Endothelial cell of umbilical vein (primary cell): ENCODE measurements at regions not wholly inside any gene's neighbourhood (a gene's known extent, or its start where the extent isn't known, plus 50 kb on each side); places are given as distances from the start of the nearest gene placed in this dataset.

Experiments
- BruUV-seq: library from RNA; stranded (reverse); fragments of 400-500 nt; replicated peaks from 2 replicates; lab custom pipeline; 2021; lab: Mats Ljungman, UMichigan
- CTCF ChIA-PET: fragments of 300-600, 350-600 bp; sonication (Branson Sonifier 250); formaldehyde crosslinking; loops from one replicate; lab custom pipeline; 2021; ENCODE audit warnings: antibody characterized with exemption, inconsistent platforms; lab: Charles Lee
- POLR2A ChIA-PET: fragments of 300-600, 350-600 bp; sonication (Branson Sonifier 250); formaldehyde crosslinking; loops from one replicate; lab custom pipeline; 2021; ENCODE audit warnings: antibody characterized with exemption, inconsistent platforms; lab: Charles Lee
- DNase-seq: peaks from one replicate; pipeline ENCODE4 v3.0.0-alpha.2; 2011; ENCODE audit warnings: low read depth, low spot score
- FAIRE-seq: peaks from 2 replicates; lab custom pipeline; 2011; peaks lifted over from hg19 to GRCh38; lab: Jason Lieb, UNC
- H2AFZ ChIP-seq: 2 replicates; pipeline ENCODE4 v1.6.0; 2012; ENCODE audit warnings: low read depth, low read length, control low read depth, inconsistent platforms
- H3K27ac ChIP-seq: 2 replicates; pipeline ENCODE4 v1.5.1; 2011; ENCODE audit warnings: low read depth, mild to moderate bottlenecking, control low read depth, low read length, moderate library complexity; ENCODE audit not compliant: insufficient read depth
- H3K27me3 ChIP-seq, 2 experiments: 2 replicates each; pipeline versions ENCODE4 v1.6.0 to v1.6.1; 2011; ENCODE audit warnings: low read length in 2 of 2, mixed read lengths in 1 of 2; ENCODE audit not compliant: control insufficient read depth in 2 of 2, insufficient read depth in 2 of 2
- H3K36me3 ChIP-seq, 2 experiments: 2 replicates in 1 of 2; 3 replicates in 1 of 2; pipeline ENCODE4 v1.5.1; 2011; ENCODE audit warnings: low read length in 2 of 2, mild to moderate bottlenecking in 1 of 2, moderate library complexity in 1 of 2; ENCODE audit not compliant: control insufficient read depth in 2 of 2, insufficient read depth in 2 of 2; ENCODE audit errors: extremely low read depth in 1 of 2
- H3K4me1 ChIP-seq: 3 replicates; pipeline ENCODE4 v1.5.1; 2011; ENCODE audit warnings: mild to moderate bottlenecking, low read length; ENCODE audit not compliant: control insufficient read depth, insufficient read depth; ENCODE audit errors: extremely low read depth
- H3K4me2 ChIP-seq: 2 replicates; pipeline ENCODE4 v1.6.1; 2011; ENCODE audit warnings: low read length, control low read depth, mixed read lengths; ENCODE audit not compliant: insufficient read depth
- H3K4me3 ChIP-seq, 3 experiments: fragments of 200-600 bp in 1 of 3; sonication (generic), shearing (Covaris generic) in 1 of 3; replicated peaks in 1 of 3; 2 replicates each; pipeline ENCODE4 v1.5.1; 2011 to 2016; ENCODE audit warnings: control low read depth in 3 of 3, low read length in 3 of 3, mild to moderate bottlenecking in 2 of 3, inconsistent platforms in 1 of 3, low read depth in 1 of 3, moderate library complexity in 1 of 3; ENCODE audit not compliant: insufficient read depth in 1 of 3
- H3K79me2 ChIP-seq: 2 replicates; pipeline ENCODE4 v1.6.0; 2012; ENCODE audit warnings: low read length, inconsistent platforms; ENCODE audit not compliant: control insufficient read depth, insufficient read depth
- H3K9ac ChIP-seq: replicated peaks from 2 replicates; pipeline ENCODE3; 2011; ENCODE audit warnings: low read length, control low read depth; ENCODE audit not compliant: insufficient read depth; ENCODE audit errors: extremely low read depth
- H3K9me1 ChIP-seq: replicated peaks from 3 replicates; pipeline ENCODE4 v1.6.0; 2011; ENCODE audit warnings: mild to moderate bottlenecking, low read length; ENCODE audit not compliant: control insufficient read depth, insufficient read depth; ENCODE audit errors: extremely low read depth
- H3K9me3 ChIP-seq: replicated peaks from 2 replicates; pipeline ENCODE4 v1.5.1; 2012; ENCODE audit warnings: low read length, inconsistent platforms; ENCODE audit not compliant: control insufficient read depth, insufficient read depth
- H4K20me1 ChIP-seq: replicated peaks from 2 replicates; pipeline ENCODE3; 2011; ENCODE audit warnings: mild to moderate bottlenecking, low read length; ENCODE audit not compliant: control insufficient read depth, insufficient read depth; ENCODE audit errors: extremely low read depth
- CTCF ChIP-seq, 2 donors: IDR thresholded peaks; 1 replicate in 1 of 2; 2 replicates in 1 of 2; pipeline ENCODE4 v1.5.1; 2011; ENCODE audit warnings: low read length in 2 of 2, mild to moderate bottlenecking in 2 of 2, moderate library complexity in 2 of 2, control low read depth in 1 of 2, inconsistent platforms in 1 of 2, low read depth in 1 of 2; ENCODE audit not compliant: insufficient read depth in 1 of 2; ENCODE audit errors: extremely low read depth in 1 of 2
- FOS ChIP-seq: IDR thresholded peaks from 2 replicates; pipeline ENCODE4 v1.6.1; 2011; ENCODE audit warnings: mild to moderate bottlenecking, low read length, moderate library complexity, borderline replicate concordance; ENCODE audit not compliant: insufficient read depth
- MAX ChIP-seq: IDR thresholded peaks from 2 replicates; pipeline ENCODE4 v1.6.1; 2011; ENCODE audit not compliant: insufficient read depth, insufficient read length
- MYC ChIP-seq: IDR thresholded peaks from one replicate; pipeline ENCODE4 v1.6.1; 2011; ENCODE audit warnings: mild to moderate bottlenecking, low read depth, low read length
- dilution Hi-C: fragments of 300-500 bp; cut with MboI; formaldehyde crosslinking; loops from one replicate; pipeline ENCODE4 v1.15.0; 2019; ENCODE audit warnings: low sequenced_read_pairs; ENCODE audit not compliant: extremely low pct_ligation_motif_present
- intact Hi-C: fragments of 100-400 bp; cut with micrococcal nuclease; formaldehyde crosslinking; loops from one replicate; pipeline ENCODE4 v1.10.0; 2022

GRCh38 chr5:36790847-36791246, 85.7 kb upstream of the NIPBL start:
- ChIA-PET POLR2A (interaction anchor here (0.6 kb wide), 1 partner anchor 368 kb away, joined by 4 read pairs; no protein-coding TSS in a partner anchor), CTCF (no interaction called here)
- FAIRE-seq (no peak), DNase-seq (no peak)
- H3K9me3 ChIP-seq, result no peaks in the 10 kb centered on the region
- H3K9me1 ChIP-seq, result no peaks in the 10 kb centered on the region
- no peak for TF ChIP-seq FOS
- no peak for TF ChIP-seq CTCF (IDR thresholded peaks at IDR 0.05; ENCODE audit: extremely low read depth in 1 of 2, insufficient read depth in 1 of 2, low read depth in 1 of 2, low read length in 2 of 2)
- no peak for TF ChIP-seq MAX
- no peak for TF ChIP-seq MYC
- dilution Hi-C loops (no loop called here), intact Hi-C loops (no loop called here)
- no peaks in the 10 kb centered on the region for H3K4me1 ChIP-seq
- H3K79me2 ChIP-seq, result no peaks in the 10 kb centered on the region
- H3K27me3 ChIP-seq, result no peaks in the 10 kb centered on the region
- no peak overlapping the region for H3K9ac ChIP-seq
- H3K27ac ChIP-seq, result no peak overlapping the region
- H3K4me3 ChIP-seq, result no peak overlapping the region
- BruUV-seq, result no TSS peak
- no peaks in the 10 kb centered on the region for H3K36me3 ChIP-seq
- H4K20me1 ChIP-seq, result no peaks in the 10 kb centered on the region
- no peak overlapping the region for H3K4me2 ChIP-seq
- H2AFZ ChIP-seq, result no peak overlapping the region

GRCh38 chr5:36792560-36793180, 83.9 kb upstream of the NIPBL start:
- DNase-seq (no peak), FAIRE-seq (no peak)
- Histone ChIP-seq H3K9me3 (no peaks in the 10 kb centered on the region), H3K27me3 (no peaks in the 10 kb centered on the region), H3K36me3 (no peaks in the 10 kb centered on the region), H3K79me2 (no peaks in the 10 kb centered on the region), H3K9me1 (no peaks in the 10 kb centered on the region), H2AFZ (no peak overlapping the region), H4K20me1 (no peaks in the 10 kb centered on the region), H3K4me3 (no peak overlapping the region), H3K27ac (no peak overlapping the region), H3K4me2 (no peak overlapping the region), H3K9ac (no peak overlapping the region), H3K4me1 (no peaks in the 10 kb centered on the region)
- BruUV-seq, result no TSS peak
- dilution Hi-C loops, result no loop called here
- CTCF ChIA-PET, result no interaction called here
- no peak for TF ChIP-seq FOS
- intact Hi-C loops, result no loop called here
- POLR2A ChIA-PET, result no interaction called here
